HCT116 (cell line): ENCODE measurements at regions not wholly inside any gene's neighbourhood (a gene's known extent, or its start where the extent isn't known, plus 50 kb on each side); places are given as distances from the start of the nearest gene placed in this dataset.

ENCODE experiments used
- ATAC-seq: fragments of 200-7000 bp; cut with Tn5 transposase; 2 replicates; pipeline ENCODE4 v1.9.1; 2020; ENCODE audit warnings: mild to moderate bottlenecking, moderate library complexity
- BruUV-seq: library from RNA; stranded (reverse); fragments of 400-500 nt; replicated peaks from 2 replicates; lab custom pipeline; 2021; lab: Mats Ljungman, UMichigan
- CTCF ChIA-PET: fragments of 300-600 bp; sonication (Branson Sonifier 250); formaldehyde crosslinking; loops from one replicate; lab custom pipeline; 2021; ENCODE audit warnings: antibody characterized with exemption; lab: Charles Lee
- POLR2A ChIA-PET: fragments of 300-600, 350-600 bp; sonication (Branson Sonifier 250); formaldehyde crosslinking; loops from one replicate; lab custom pipeline; 2021; ENCODE audit warnings: antibody characterized with exemption; lab: Charles Lee
- RAD21 ChIA-PET, 2 experiments: fragments of 300-600 bp; sonication (Branson Sonifier 250); formaldehyde crosslinking; loops; one replicate each; lab custom pipeline; 2023; ENCODE audit warnings: low total read pairs in 2 of 2; ENCODE audit not compliant: uncharacterized antibody in 2 of 2, unreplicated experiment in 2 of 2, low non-redundant PET in 1 of 2; lab: Charles Lee
- DNase-seq: peaks from one replicate; pipeline ENCODE4 v3.0.0-alpha.2; 2010; ENCODE audit warnings: low read depth, low spot score
- H2AFZ ChIP-seq: fragments of 200-600 bp; shearing (Covaris generic), sonication (generic); 2 replicates; pipeline ENCODE4 v1.6.1; 2017; ENCODE audit warnings: low read depth, mixed run types, mixed read lengths, antibody characterized with exemption, low read length; ENCODE audit not compliant: poor library complexity, severe bottlenecking
- H3K27ac ChIP-seq: 2 replicates; pipeline ENCODE4 v1.5.1; 2012; ENCODE audit warnings: low read depth, low read length
- H3K27me3 ChIP-seq: fragments of 200-600 bp; sonication (generic); 2 replicates; pipeline ENCODE4 v1.6.1; 2016; ENCODE audit warnings: mixed run types, low read length, mixed read lengths; ENCODE audit not compliant: insufficient read depth
- H3K36me3 ChIP-seq, 2 experiments: fragments of 200-500 bp in 1 of 2; fragments of 200-600 bp in 1 of 2; sonication (Bioruptor generic) in 1 of 2; sonication (generic) in 1 of 2; 2 replicates each; pipeline versions ENCODE4 v1.5.1 to v1.6.1; 2014 to 2016; ENCODE audit warnings: low read length in 2 of 2, inconsistent platforms in 1 of 2, mixed read lengths in 1 of 2, mixed run types in 1 of 2; ENCODE audit not compliant: insufficient read depth in 2 of 2, control insufficient read depth in 1 of 2
- H3K4me1 ChIP-seq, 2 experiments: fragments of 200-600 bp in 1 of 2; sonication (generic) in 1 of 2; 2 replicates each; pipeline versions ENCODE4 v1.5.1 to v1.6.1; 2012 to 2017; ENCODE audit warnings: low read length in 2 of 2, inconsistent platforms in 1 of 2, mild to moderate bottlenecking in 1 of 2, mixed read lengths in 1 of 2, mixed run types in 1 of 2, moderate library complexity in 1 of 2; ENCODE audit not compliant: insufficient read depth in 2 of 2, control insufficient read depth in 1 of 2
- H3K4me2 ChIP-seq: fragments of 200-600 bp; sonication (generic); 2 replicates; pipeline ENCODE4 v1.6.1; 2017; ENCODE audit warnings: mixed run types, low read length, mixed read lengths
- H3K4me3 ChIP-seq, 2 experiments: fragments of 200-600 bp in 1 of 2; sonication (generic) in 1 of 2; replicated peaks in 1 of 2; 2 replicates each; pipeline ENCODE4 v1.5.1; 2011 to 2016; ENCODE audit warnings: low read length in 2 of 2, control low read depth in 1 of 2, low read depth in 1 of 2, mild to moderate bottlenecking in 1 of 2, mixed read lengths in 1 of 2, mixed run types in 1 of 2
- H3K79me2 ChIP-seq: fragments of 200-600 bp; sonication (generic); 2 replicates; pipeline ENCODE4 v1.6.1; 2017; ENCODE audit warnings: mild to moderate bottlenecking, mixed run types, low read length, moderate library complexity, mixed read lengths; ENCODE audit not compliant: insufficient read depth
- H3K9ac ChIP-seq: fragments of 200-600 bp; sonication (generic); 2 replicates; pipeline ENCODE4 v1.6.1; 2016; ENCODE audit warnings: low read length, mixed read lengths
- H3K9me2 ChIP-seq: fragments of 200-600 bp; sonication (generic), shearing (Covaris generic); 2 replicates; pipeline ENCODE4 v1.6.1; 2017; ENCODE audit warnings: mixed run types, mild to moderate bottlenecking, moderate library complexity; ENCODE audit not compliant: insufficient read depth
- H3K9me3 ChIP-seq, 2 experiments: fragments of 200-500 bp in 1 of 2; fragments of 200-600 bp in 1 of 2; sonication (Bioruptor generic) in 1 of 2; sonication (generic) in 1 of 2; 2 replicates each; pipeline ENCODE4 v1.6.1; 2014 to 2017; ENCODE audit warnings: low read length in 2 of 2, mixed read lengths in 2 of 2, inconsistent platforms in 1 of 2, low read depth in 1 of 2, mild to moderate bottlenecking in 1 of 2, mixed run types in 1 of 2, moderate library complexity in 1 of 2; ENCODE audit not compliant: control insufficient read depth in 1 of 2, insufficient read depth in 1 of 2
- H4K20me1 ChIP-seq: fragments of 200-600 bp; sonication (generic), shearing (Covaris generic); 2 replicates; pipeline ENCODE4 v1.6.1; 2017; ENCODE audit warnings: mixed run types, mild to moderate bottlenecking, moderate library complexity; ENCODE audit not compliant: insufficient read depth
- ELF1 ChIP-seq: IDR thresholded peaks from 2 replicates; pipeline ENCODE4 v1.6.1; 2012; ENCODE audit warnings: low read depth, borderline replicate concordance
- EZH2 ChIP-seq: fragments of 200-600 bp; sonication (generic); IDR thresholded peaks from 2 replicates; pipeline ENCODE4 v1.6.1; 2017; ENCODE audit warnings: antibody characterized with exemption, mixed run types
- EZH2phosphoT487 ChIP-seq: fragments of 200-600 bp; IDR thresholded peaks from 2 replicates; pipeline ENCODE4 v1.6.1; 2018; ENCODE audit warnings: antibody characterized with exemption, borderline replicate concordance
- MAX ChIP-seq: IDR thresholded peaks from 2 replicates; pipeline ENCODE4 v1.6.1; 2012
- ZBTB33 ChIP-seq: IDR thresholded peaks from 2 replicates; pipeline ENCODE4 v1.6.1; 2011; ENCODE audit warnings: mild to moderate bottlenecking, low read length, moderate library complexity; ENCODE audit not compliant: insufficient replicate concordance; ENCODE audit errors: extremely low read depth
- ZNF274 ChIP-seq: fragments of 200-500 bp; sonication (Bioruptor generic); IDR thresholded peaks from 2 replicates; pipeline ENCODE4 v1.6.1; 2014; ENCODE audit warnings: mild to moderate bottlenecking, low read depth, low read length, inconsistent platforms
- intact Hi-C: fragments of 100-400 bp; cut with micrococcal nuclease; formaldehyde crosslinking; loops from 2 replicates; pipeline ENCODE4 v1.10.0; 2022
- TF ChIP-seq, protein P1 (sequence below): IDR thresholded peaks from 2 replicates; pipeline ENCODE4 v1.6.1; 2012

GRCh38 chr20:46802722-46803121 is 91.9 kb upstream of the EYA2 start:
- Histone ChIP-seq H3K27me3 (peaks cover 57% of the 10 kb centered on the region), H3K4me2 (no peak overlapping the region), H3K9ac (no peak overlapping the region), H3K36me3 (no peaks in the 10 kb centered on the region), H3K4me3 (no peak overlapping the region), H3K4me1 (no peaks in the 10 kb centered on the region), H3K9me3 (no peaks in the 10 kb centered on the region), H3K27ac (no peak overlapping the region), H4K20me1 (no peaks in the 10 kb centered on the region), H3K9me2 (no peaks in the 10 kb centered on the region), H2AFZ (no peak overlapping the region), H3K79me2 (no peaks in the 10 kb centered on the region)
- ATAC-seq (no peak), DNase-seq (no peak)
- POLR2A ChIA-PET: interaction anchor here (1.6 kb wide), 1 partner anchor 10 kb away, joined by 4 read pairs; no protein-coding TSS in a partner anchor
- RAD21 ChIA-PET: no interaction called here
- no TSS peak for BruUV-seq
- TF ChIP-seq ZNF274 (no peak), EZH2 (no peak), EZH2phosphoT487 (no peak), MAX (no peak), ELF1 (no peak), ZBTB33 (no peak)
- TF ChIP-seq, protein P1, sequence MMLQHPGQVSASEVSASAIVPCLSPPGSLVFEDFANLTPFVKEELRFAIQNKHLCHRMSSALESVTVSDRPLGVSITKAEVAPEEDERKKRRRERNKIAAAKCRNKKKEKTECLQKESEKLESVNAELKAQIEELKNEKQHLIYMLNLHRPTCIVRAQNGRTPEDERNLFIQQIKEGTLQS: no peak
- CTCF ChIA-PET: interaction anchor here (0.8 kb wide), 1 partner anchor 12 kb away, joined by 3 read pairs; no protein-coding TSS in a partner anchor
- intact Hi-C loops: no loop called here
